GM20000 (cell line): ENCODE measurements at regions not wholly inside any gene's neighbourhood (a gene's known extent, or its start where the extent isn't known, plus 50 kb on each side); places are given as distances from the start of the nearest gene placed in this dataset.

ENCODE experiments used
- DNase-seq: peaks from one replicate; pipeline ENCODE4 v3.0.0; 2012; ENCODE audit warnings: low spot score
- TF ChIP-seq, protein P1 (sequence below): IDR thresholded peaks from 2 replicates; pipeline ENCODE4 v1.5.1; 2012; ENCODE audit warnings: mild to moderate bottlenecking, control low read depth; ENCODE audit errors: extremely low read depth, missing control alignments

DNA sequence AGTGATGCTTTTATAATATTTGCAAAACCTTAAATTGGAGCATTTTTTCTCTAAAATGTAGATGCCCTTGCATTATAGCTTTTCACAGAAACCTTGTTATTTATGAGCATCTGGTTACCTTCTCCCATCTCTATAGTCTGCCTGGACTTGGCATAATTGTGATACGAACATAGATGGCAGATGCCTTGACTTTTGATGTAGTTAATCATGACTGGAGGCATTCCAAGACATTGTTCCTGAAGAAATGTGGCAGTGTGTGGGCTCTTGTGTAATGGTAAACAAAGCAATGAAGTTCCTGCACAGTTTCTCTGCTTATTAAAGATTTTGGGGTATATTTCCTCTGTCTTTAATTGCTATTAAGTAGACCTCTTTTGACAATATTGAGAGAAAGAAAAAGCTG is 500.1 kb downstream of the PCDH19 start:
- no peak for DNase-seq
- TF ChIP-seq, protein P1, sequence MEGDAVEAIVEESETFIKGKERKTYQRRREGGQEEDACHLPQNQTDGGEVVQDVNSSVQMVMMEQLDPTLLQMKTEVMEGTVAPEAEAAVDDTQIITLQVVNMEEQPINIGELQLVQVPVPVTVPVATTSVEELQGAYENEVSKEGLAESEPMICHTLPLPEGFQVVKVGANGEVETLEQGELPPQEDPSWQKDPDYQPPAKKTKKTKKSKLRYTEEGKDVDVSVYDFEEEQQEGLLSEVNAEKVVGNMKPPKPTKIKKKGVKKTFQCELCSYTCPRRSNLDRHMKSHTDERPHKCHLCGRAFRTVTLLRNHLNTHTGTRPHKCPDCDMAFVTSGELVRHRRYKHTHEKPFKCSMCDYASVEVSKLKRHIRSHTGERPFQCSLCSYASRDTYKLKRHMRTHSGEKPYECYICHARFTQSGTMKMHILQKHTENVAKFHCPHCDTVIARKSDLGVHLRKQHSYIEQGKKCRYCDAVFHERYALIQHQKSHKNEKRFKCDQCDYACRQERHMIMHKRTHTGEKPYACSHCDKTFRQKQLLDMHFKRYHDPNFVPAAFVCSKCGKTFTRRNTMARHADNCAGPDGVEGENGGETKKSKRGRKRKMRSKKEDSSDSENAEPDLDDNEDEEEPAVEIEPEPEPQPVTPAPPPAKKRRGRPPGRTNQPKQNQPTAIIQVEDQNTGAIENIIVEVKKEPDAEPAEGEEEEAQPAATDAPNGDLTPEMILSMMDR: no peak

GRCh38 chrX:99901091-99901490 is 509.0 kb downstream of the PCDH19 start:
- TF ChIP-seq, protein P1: no peak
- DNase-seq: no peak

GRCh38 chrX:99887918-99888317 is 522.2 kb downstream of the PCDH19 start:
- no peak for DNase-seq
- TF ChIP-seq, protein P1: no peak

GRCh38 chrX:99857455-99857854 is 552.6 kb downstream of the PCDH19 start:
- DNase-seq: no peak
- TF ChIP-seq, protein P1: no peak

DNA sequence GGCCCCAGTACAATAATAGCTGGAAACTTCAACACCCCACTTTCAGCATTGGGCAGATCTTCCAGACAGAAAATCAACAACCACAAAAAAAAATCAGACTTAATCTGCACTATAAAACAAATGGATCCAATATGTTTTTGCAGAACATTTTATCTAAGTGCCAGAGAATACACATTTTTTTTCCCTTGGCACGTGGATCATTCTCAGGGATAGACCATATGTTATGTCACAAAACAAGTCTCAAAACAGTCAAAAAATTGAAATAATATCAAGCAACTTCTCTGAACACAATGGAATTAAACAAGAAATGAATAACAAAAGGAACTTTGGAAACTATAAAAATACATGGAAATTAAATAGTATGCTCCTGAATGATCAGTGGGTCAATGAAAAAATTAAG is 576.3 kb downstream of the PCDH19 start:
- no peak for DNase-seq
- TF ChIP-seq, protein P1: no peak

- TF ChIP-seq, protein P1: no peak
- no peak for DNase-seq
Measured at GRCh38 chrX:99820197-99820596, 589.9 kb downstream of the PCDH19 start.

DNA sequence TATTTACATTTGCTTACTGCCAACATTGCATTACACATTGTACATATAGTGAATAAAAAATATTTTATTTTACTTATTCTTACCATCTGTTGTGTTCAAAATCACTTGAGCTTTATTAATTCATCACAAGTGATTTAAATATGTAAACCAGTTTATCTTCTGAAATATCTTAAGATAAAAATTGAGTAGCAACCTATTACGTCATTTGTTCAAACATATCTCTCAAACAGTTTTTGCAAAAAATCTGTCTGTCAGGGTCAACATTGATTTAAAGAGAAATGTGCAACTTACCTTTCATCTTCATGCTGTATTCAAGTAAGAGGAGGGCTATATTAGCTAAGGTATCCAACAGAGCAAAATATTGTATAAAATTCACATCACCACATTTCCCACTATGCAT is 610.1 kb downstream of the PCDH19 start:
- DNase-seq: no peak
- TF ChIP-seq, protein P1: no peak
